ENCODE measurements at regions not wholly inside any gene's neighbourhood (a gene's known extent, or its start where the extent isn't known, plus 50 kb on each side); places are given as distances from the start of the nearest gene placed in this dataset.

DNA sequence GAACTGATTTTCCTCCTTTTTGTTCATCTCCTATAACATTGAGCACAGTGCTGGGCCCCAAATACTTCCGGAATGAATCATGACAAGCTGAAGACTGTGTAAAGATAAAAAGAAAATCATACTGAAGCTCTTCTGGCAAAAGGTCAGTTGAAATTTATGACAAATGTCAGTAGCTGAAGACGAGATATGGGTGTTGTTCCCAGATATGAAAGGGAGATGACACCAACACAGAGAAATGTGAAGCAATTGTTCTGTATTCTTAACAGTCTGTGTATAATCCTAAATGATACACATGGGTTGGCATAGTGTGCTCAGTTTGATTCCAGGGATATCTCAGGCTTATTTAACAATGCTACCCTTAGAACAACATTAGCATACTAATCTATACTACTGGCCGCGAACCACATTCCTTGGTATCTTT is 170.5 kb upstream of the PITX2 start:
- TF ChIP-seq CTCF (conservative IDR thresholded peaks at IDR 0.05; ENCODE audit: low read length) (no peak), EZH2phosphoT487 (IDR thresholded peaks at IDR 0.05; ENCODE audit: borderline replicate concordance, low read depth, low read length) (no peak)

Measured in OCI-LY7 (cell line).